GM12892 (cell line): ENCODE measurements at regions not wholly inside any gene's neighbourhood (a gene's known extent, or its start where the extent isn't known, plus 50 kb on each side); places are given as distances from the start of the nearest gene placed in this dataset.

Experiments
- POLR2A ChIP-seq: IDR thresholded peaks from 2 replicates; pipeline ENCODE4 v1.6.1; 2011; ENCODE audit warnings: low read depth, low read length, control low read depth
- POLR2AphosphoS5 ChIP-seq: IDR thresholded peaks from 2 replicates; pipeline ENCODE4 v1.6.1; 2011; ENCODE audit warnings: low read depth, low read length, control low read depth
- TAF1 ChIP-seq: IDR thresholded peaks from 2 replicates; pipeline ENCODE4 v1.6.1; 2011; ENCODE audit warnings: low read depth, mild to moderate bottlenecking, control low read depth, low read length, borderline replicate concordance

GRCh38 chr6:51260003-51260402 is 441.3 kb downstream of the TFAP2B start:
- TF ChIP-seq POLR2A (no peak), POLR2AphosphoS5 (no peak), TAF1 (no peak)
